Skeletal muscle tissue (tissue), 3 donors: ENCODE measurements at regions not wholly inside any gene's neighbourhood (a gene's known extent, or its start where the extent isn't known, plus 50 kb on each side); places are given as distances from the start of the nearest gene placed in this dataset.

ENCODE experiments used
- H3K27ac ChIP-seq: one replicate; pipeline ENCODE4 v1.7.0; 2013; ENCODE audit warnings: mild to moderate bottlenecking, low read depth, low read length, inconsistent platforms
- H3K27me3 ChIP-seq, 3 donors: one replicate each; pipeline ENCODE4 v1.7.0; 2013; ENCODE audit warnings: low read length in 3 of 3; ENCODE audit not compliant: control insufficient read depth in 3 of 3, insufficient read depth in 3 of 3
- H3K36me3 ChIP-seq, 3 donors: one replicate each; pipeline ENCODE4 v1.7.0; 2013; ENCODE audit warnings: low read length in 3 of 3; ENCODE audit not compliant: control insufficient read depth in 3 of 3, insufficient read depth in 3 of 3
- H3K4me1 ChIP-seq, 3 donors: one replicate each; pipeline ENCODE4 v1.7.0; 2013; ENCODE audit warnings: low read length in 3 of 3, mild to moderate bottlenecking in 3 of 3; ENCODE audit not compliant: control insufficient read depth in 3 of 3, insufficient read depth in 3 of 3
- H3K4me3 ChIP-seq, 3 donors: one replicate each; pipeline ENCODE4 v1.7.0; 2013; ENCODE audit warnings: low read length in 3 of 3
- H3K9ac ChIP-seq, 3 donors: one replicate each; pipeline ENCODE4 v1.7.0; 2013; ENCODE audit warnings: low read length in 3 of 3, mild to moderate bottlenecking in 3 of 3, moderate library complexity in 2 of 3, low read depth in 1 of 3
- H3K9me3 ChIP-seq, 3 donors: one replicate each; pipeline ENCODE4 v1.7.0; 2013; ENCODE audit warnings: low read length in 3 of 3; ENCODE audit not compliant: control insufficient read depth in 3 of 3
- donor health status: Osteomylitis.

DNA sequence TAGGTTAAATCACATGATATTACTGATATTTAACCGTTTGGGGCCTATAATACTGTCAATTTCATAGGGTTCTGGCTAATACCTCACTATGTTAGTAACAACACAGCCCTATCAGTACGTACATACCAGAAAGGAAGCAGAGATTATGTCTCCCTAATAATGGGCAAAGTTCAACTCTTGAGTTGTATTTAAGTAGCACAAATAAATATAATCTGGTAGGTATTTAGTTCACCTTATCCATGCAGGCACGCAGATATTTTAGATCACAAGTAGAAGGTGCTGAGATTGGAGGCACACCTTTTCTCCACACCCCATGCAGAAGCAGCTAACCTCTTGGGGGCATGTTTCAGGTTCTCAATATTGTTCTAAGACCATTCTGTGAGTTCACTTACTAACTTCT is 118.9 kb downstream of the IRS1 start:
- H3K4me1 ChIP-seq: peaks cover 6 to 10% (median 9%) of the 10 kb centered on the region in 3 donors
- no peaks in the 10 kb centered on the region for H3K36me3 ChIP-seq
- peak overlapping the region; percentile 64 for H3K27ac ChIP-seq
- no peak overlapping the region for H3K4me3 ChIP-seq
- no peak overlapping the region for H3K9ac ChIP-seq
- H3K27me3 ChIP-seq: no peaks in the 10 kb centered on the region
- H3K9me3 ChIP-seq: peaks cover 0 to 2% (median 0%) of the 10 kb centered on the region in 3 donors

DNA sequence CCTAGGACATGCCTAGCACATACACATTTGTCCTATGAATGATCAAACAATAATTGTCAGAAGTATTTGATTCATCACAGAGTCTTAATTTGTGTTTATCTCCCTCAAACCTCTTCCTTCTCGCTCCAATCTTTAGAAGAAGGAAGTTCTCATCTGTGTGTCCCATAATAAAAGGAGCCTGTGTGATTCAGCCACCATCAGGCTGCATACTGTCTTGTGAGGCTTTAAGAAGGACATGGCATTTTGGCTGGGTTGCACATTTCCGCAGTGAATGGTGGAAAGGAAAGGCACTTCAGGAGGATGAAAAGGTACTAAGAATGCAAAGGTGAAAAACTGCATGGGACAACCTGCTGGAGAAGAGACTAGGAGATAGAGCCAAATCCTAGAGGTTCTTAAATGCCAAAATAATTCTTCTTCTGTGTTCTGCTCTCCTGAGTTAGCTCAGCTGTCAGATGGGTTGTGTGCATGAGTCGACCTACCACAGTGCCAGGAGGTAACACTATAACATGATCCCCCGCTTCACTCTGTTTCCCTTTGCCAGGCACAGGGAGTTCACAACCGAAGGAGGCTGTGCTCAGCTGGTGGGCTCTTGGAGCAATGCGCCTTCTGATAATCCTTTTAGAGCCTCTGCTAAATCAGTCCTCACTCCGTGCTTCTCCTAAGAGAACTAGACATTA is 120.1 kb downstream of the IRS1 start:
- H3K9me3 ChIP-seq: peaks cover 0 to 2% (median 0%) of the 10 kb centered on the region in 3 donors
- H3K36me3 ChIP-seq: no peaks in the 10 kb centered on the region
- H3K4me3 ChIP-seq: peak overlapping the region in 2 of 3 donors; percentile 22 to 42
- peaks cover 6 to 10% (median 8%) of the 10 kb centered on the region in 3 donors for H3K4me1 ChIP-seq
- H3K27me3 ChIP-seq: no peaks in the 10 kb centered on the region
- H3K27ac ChIP-seq: peak overlapping the region; percentile 64
- peak overlapping the region in 2 of 3 donors; percentile 36 to 46 for H3K9ac ChIP-seq

GRCh38 chr2:226678422-226678821 is 121.2 kb downstream of the IRS1 start:
- no peak overlapping the region for H3K27ac ChIP-seq

GRCh38 chr2:226677080-226677479 is 122.5 kb downstream of the IRS1 start:
- Histone ChIP-seq H3K4me3 (no peak overlapping the region), H3K27me3 (no peaks in the 10 kb centered on the region), H3K9me3 (peaks cover 0 to 2% (median 0%) of the 10 kb centered on the region in 3 donors), H3K27ac (no peak overlapping the region), H3K36me3 (no peaks in the 10 kb centered on the region), H3K9ac (no peak overlapping the region), H3K4me1 (peaks cover 4 to 19% (median 11%) of the 10 kb centered on the region in 3 donors)

More at GRCh38 chr2:226678422-226678821, 121.2 kb downstream of the IRS1 start:
- Histone ChIP-seq H3K9ac (no peak overlapping the region), H3K4me1 (peaks cover 4 to 15% (median 8%) of the 10 kb centered on the region in 3 donors), H3K36me3 (no peaks in the 10 kb centered on the region), H3K27me3 (no peaks in the 10 kb centered on the region), H3K4me3 (no peak overlapping the region), H3K9me3 (peaks cover 0 to 2% (median 0%) of the 10 kb centered on the region in 3 donors)

DNA sequence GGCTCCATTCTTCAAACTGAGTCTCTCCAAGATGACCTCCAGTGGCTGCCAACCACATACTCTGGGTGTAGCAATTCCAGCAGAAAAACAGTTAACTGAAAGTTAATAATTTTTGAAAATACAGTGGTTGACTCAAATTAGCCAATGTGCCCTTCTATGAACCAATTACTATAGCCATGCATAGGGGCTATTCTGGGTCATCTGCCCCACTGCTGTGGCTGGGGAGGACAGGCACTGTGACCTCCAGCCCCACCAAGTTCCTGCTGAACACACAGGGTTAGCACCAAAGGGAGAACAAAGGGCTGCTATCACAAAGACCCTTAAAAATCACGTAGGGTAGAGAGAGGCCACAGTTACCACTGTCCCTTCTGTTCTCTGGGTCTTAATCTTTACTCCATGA is 123.0 kb downstream of the IRS1 start:
- Histone ChIP-seq H3K9me3 (peaks cover 0 to 2% (median 0%) of the 10 kb centered on the region in 3 donors), H3K36me3 (no peaks in the 10 kb centered on the region), H3K4me1 (peaks cover 4 to 22% (median 11%) of the 10 kb centered on the region in 3 donors), H3K9ac (no peak overlapping the region), H3K27me3 (no peaks in the 10 kb centered on the region), H3K27ac (no peak overlapping the region), H3K4me3 (no peak overlapping the region)

DNA sequence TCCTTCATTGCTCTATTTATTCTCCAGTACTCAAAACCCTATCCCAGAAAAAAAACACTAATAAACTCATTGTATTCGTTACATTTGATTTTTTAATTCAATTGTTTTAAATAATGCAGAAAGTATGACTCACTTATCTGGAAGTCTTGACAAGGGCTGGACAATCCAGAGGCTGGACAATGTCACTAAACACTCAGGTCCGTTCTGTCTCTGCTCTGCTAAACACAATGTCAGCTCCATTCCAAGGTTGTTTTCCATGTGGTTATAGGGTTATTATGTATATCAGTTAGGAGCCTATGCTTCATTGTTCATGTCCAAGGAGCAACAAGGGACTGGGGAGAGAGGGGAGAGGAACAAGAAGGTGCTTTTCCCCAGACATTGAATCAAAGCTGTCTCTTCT is 125.5 kb downstream of the IRS1 start:
- H3K27me3 ChIP-seq: no peaks in the 10 kb centered on the region
- H3K4me1 ChIP-seq: peaks cover 14 to 28% (median 16%) of the 10 kb centered on the region in 3 donors
- no peaks in the 10 kb centered on the region for H3K9me3 ChIP-seq
- H3K36me3 ChIP-seq: no peaks in the 10 kb centered on the region
- H3K27ac ChIP-seq: no peak overlapping the region
- no peak overlapping the region for H3K9ac ChIP-seq
- no peak overlapping the region for H3K4me3 ChIP-seq

GRCh38 chr2:226673314-226673723 is 126.3 kb downstream of the IRS1 start:
- no peak overlapping the region for H3K4me3 ChIP-seq
- peaks cover 13 to 30% (median 16%) of the 10 kb centered on the region in 3 donors for H3K4me1 ChIP-seq
- no peaks in the 10 kb centered on the region for H3K27me3 ChIP-seq
- H3K36me3 ChIP-seq: no peaks in the 10 kb centered on the region
- no peaks in the 10 kb centered on the region for H3K9me3 ChIP-seq
- H3K27ac ChIP-seq: peak overlapping the region; percentile 28
- no peak overlapping the region for H3K9ac ChIP-seq

GRCh38 chr2:226671141-226671676 is 128.4 kb downstream of the IRS1 start:
- Histone ChIP-seq H3K9ac (no peak overlapping the region), H3K4me3 (peak overlapping the region in 1 of 3 donors; percentile 11), H3K27ac (peak overlapping the region; percentile 48), H3K4me1 (peaks cover 13 to 29% (median 16%) of the 10 kb centered on the region in 3 donors), H3K9me3 (no peaks in the 10 kb centered on the region), H3K36me3 (no peaks in the 10 kb centered on the region), H3K27me3 (no peaks in the 10 kb centered on the region)

- no peaks in the 10 kb centered on the region for H3K36me3 ChIP-seq
- H3K27ac ChIP-seq: no peak overlapping the region
- H3K27me3 ChIP-seq: no peaks in the 10 kb centered on the region
- no peak overlapping the region for H3K9ac ChIP-seq
- H3K9me3 ChIP-seq: no peaks in the 10 kb centered on the region
- H3K4me3 ChIP-seq: peak overlapping the region in 1 of 3 donors; percentile 22
- H3K4me1 ChIP-seq: peaks cover 13 to 29% (median 16%) of the 10 kb centered on the region in 3 donors
Measured at GRCh38 chr2:226669905-226670304, 129.7 kb downstream of the IRS1 start.

- Histone ChIP-seq H3K9ac (no peak overlapping the region), H3K4me1 (peaks cover 13 to 30% (median 16%) of the 10 kb centered on the region in 3 donors), H3K27me3 (no peaks in the 10 kb centered on the region), H3K4me3 (no peak overlapping the region), H3K36me3 (no peaks in the 10 kb centered on the region), H3K27ac (no peak overlapping the region), H3K9me3 (no peaks in the 10 kb centered on the region)
Measured at GRCh38 chr2:226669249-226669648, 130.4 kb downstream of the IRS1 start.
